Astrocyte (in vitro differentiated cells and primary cell): ENCODE measurements at regions not wholly inside any gene's neighbourhood (a gene's known extent, or its start where the extent isn't known, plus 50 kb on each side); places are given as distances from the start of the nearest gene placed in this dataset.

ENCODE experiments used
- DNase-seq: peaks from one replicate; pipeline ENCODE4 v3.0.0-alpha.2; 2010; ENCODE audit warnings: low read depth
- FAIRE-seq: peaks from 2 replicates; lab custom pipeline; 2011; peaks lifted over from hg19 to GRCh38; lab: Jason Lieb, UNC
- H2AFZ ChIP-seq: 2 replicates; pipeline ENCODE4 v1.6.0; 2012; ENCODE audit warnings: low read depth, low read length, inconsistent platforms
- H3K27ac ChIP-seq: 2 replicates; pipeline ENCODE4 v1.5.1; 2011; ENCODE audit warnings: low read depth, low read length, inconsistent platforms
- H3K27me3 ChIP-seq: 2 replicates; pipeline ENCODE4 v1.6.0; 2011; ENCODE audit warnings: low read length, inconsistent platforms; ENCODE audit not compliant: insufficient read depth
- H3K36me3 ChIP-seq: 2 replicates; pipeline ENCODE4 v1.5.1; 2011; ENCODE audit warnings: low read length, inconsistent platforms; ENCODE audit not compliant: insufficient read depth
- H3K4me1 ChIP-seq: 2 replicates; pipeline ENCODE4 v1.5.1; 2011; ENCODE audit warnings: low read length, inconsistent platforms; ENCODE audit not compliant: insufficient read depth
- H3K4me2 ChIP-seq: 2 replicates; pipeline ENCODE4 v1.6.0; 2012; ENCODE audit warnings: low read length, inconsistent platforms
- H3K4me3 ChIP-seq: 2 replicates; pipeline ENCODE4 v1.5.1; 2011; ENCODE audit warnings: low read depth, mild to moderate bottlenecking, low read length, inconsistent platforms; ENCODE audit not compliant: insufficient read depth
- H3K79me2 ChIP-seq: 2 replicates; pipeline ENCODE4 v1.6.0; 2012; ENCODE audit warnings: mild to moderate bottlenecking, low read length, inconsistent platforms; ENCODE audit not compliant: insufficient read depth
- H3K9ac ChIP-seq: 2 replicates; pipeline ENCODE4 v1.6.0; 2012; ENCODE audit warnings: mild to moderate bottlenecking, low read length, inconsistent platforms
- H3K9me3 ChIP-seq: 2 replicates; pipeline ENCODE4 v1.5.1; 2012; ENCODE audit warnings: low read depth, mild to moderate bottlenecking, low read length, inconsistent platforms; ENCODE audit not compliant: insufficient read depth
- H4K20me1 ChIP-seq: 2 replicates; pipeline ENCODE4 v1.6.0; 2012; ENCODE audit warnings: low read length, inconsistent platforms; ENCODE audit not compliant: insufficient read depth
- H3K27ac Mint-ChIP-seq: one replicate; pipeline ENCODE4 v1.8.0; 2021; ENCODE audit warnings: mild to moderate bottlenecking, mixed read lengths; ENCODE audit not compliant: unreplicated experiment
- H3K27me3 Mint-ChIP-seq: one replicate; pipeline ENCODE4 v1.8.0; 2021; ENCODE audit warnings: low read depth, mixed read lengths; ENCODE audit not compliant: unreplicated experiment
- H3K36me3 Mint-ChIP-seq: one replicate; pipeline ENCODE4 v1.8.0; 2021; ENCODE audit warnings: low read depth, mixed read lengths; ENCODE audit not compliant: unreplicated experiment
- H3K4me1 Mint-ChIP-seq: one replicate; pipeline ENCODE4 v1.8.0; 2021; ENCODE audit warnings: low read depth, mixed read lengths; ENCODE audit not compliant: unreplicated experiment
- H3K4me3 Mint-ChIP-seq: one replicate; pipeline ENCODE4 v1.8.0; 2021; ENCODE audit warnings: mild to moderate bottlenecking, moderate library complexity, mixed read lengths; ENCODE audit not compliant: unreplicated experiment
- H3K9me3 Mint-ChIP-seq: one replicate; pipeline ENCODE4 v1.8.0; 2021; ENCODE audit warnings: mild to moderate bottlenecking, mixed read lengths; ENCODE audit not compliant: unreplicated experiment
- CTCF ChIP-seq: IDR thresholded peaks from 2 replicates; pipeline ENCODE4 v1.5.1; 2011; ENCODE audit warnings: low read depth, mild to moderate bottlenecking, inconsistent platforms, low read length, moderate library complexity; ENCODE audit not compliant: insufficient read depth
- EZH2 ChIP-seq: IDR thresholded peaks from 2 replicates; pipeline ENCODE4 v1.6.1; 2012; ENCODE audit warnings: mild to moderate bottlenecking, low read length, inconsistent platforms; ENCODE audit not compliant: insufficient read depth

- Mint-ChIP-seq H3K27me3 (peaks cover 5% of the 10 kb centered on the region), H3K4me3 (no peak overlapping the region), H3K9me3 (no peaks in the 10 kb centered on the region), H3K36me3 (no peaks in the 10 kb centered on the region), H3K4me1 (no peaks in the 10 kb centered on the region), H3K27ac (no peak overlapping the region)
- no peak overlapping the region for H3K27ac ChIP-seq
- TF ChIP-seq EZH2 (no peak), CTCF (no peak)
- DNase-seq: no peak
- H3K79me2 ChIP-seq: no peaks in the 10 kb centered on the region
- H3K36me3 ChIP-seq: no peaks in the 10 kb centered on the region
- H3K9ac ChIP-seq: no peak overlapping the region
- no peaks in the 10 kb centered on the region for H4K20me1 ChIP-seq
- no peaks in the 10 kb centered on the region for H3K27me3 ChIP-seq
- no peak for FAIRE-seq
- no peak overlapping the region for H3K4me2 ChIP-seq
- H3K9me3 ChIP-seq: no peaks in the 10 kb centered on the region
- no peak overlapping the region for H2AFZ ChIP-seq
- H3K4me3 ChIP-seq: no peak overlapping the region
- no peaks in the 10 kb centered on the region for H3K4me1 ChIP-seq
Measured at GRCh38 chr2:18690342-18690741, 101.0 kb upstream of the NT5C1B start.

DNA sequence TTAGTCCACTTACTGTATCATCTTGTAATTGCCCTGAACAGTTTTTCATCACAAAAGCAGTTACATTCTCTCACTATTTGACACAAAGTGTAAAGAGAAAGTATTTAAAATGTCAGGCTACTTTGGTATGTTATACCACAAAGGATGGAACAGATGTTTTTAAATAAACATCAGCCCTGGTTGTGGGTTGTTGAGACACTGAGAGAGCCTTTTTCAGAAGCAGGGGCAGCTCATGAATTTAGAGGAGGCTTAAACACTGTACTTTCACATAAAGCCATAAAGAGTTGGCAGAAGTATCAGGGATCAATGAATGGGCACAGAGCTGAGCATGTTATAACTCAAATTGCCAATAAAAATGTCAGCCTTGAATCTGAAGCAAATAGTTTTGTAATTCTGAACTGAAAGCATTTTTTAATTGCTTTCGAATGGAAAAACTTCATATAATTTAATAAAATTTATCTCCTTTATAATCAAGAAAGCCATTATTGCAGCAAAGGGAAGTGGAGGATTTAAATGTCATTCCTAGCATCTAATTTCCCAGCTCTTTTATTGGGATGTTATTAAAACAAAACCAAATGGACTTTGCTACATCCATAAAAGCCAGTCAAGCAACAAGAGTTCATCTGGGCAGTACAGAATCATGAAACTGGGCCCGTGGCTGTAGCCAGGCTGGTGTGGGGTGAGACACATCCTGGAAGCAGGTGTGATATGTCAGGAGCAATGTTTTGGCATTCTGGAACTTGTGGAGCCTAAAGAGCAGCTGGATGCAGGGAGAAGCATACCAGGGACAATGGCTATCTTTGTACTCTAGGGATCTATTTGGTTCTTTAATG is 95.1 kb upstream of the NT5C1B start:
- H3K9me3 Mint-ChIP-seq: no peaks in the 10 kb centered on the region
- H3K4me1 Mint-ChIP-seq: no peaks in the 10 kb centered on the region
- no peak overlapping the region for H3K4me3 Mint-ChIP-seq
- Histone ChIP-seq H3K27ac (no peak overlapping the region), H3K4me3 (no peak overlapping the region), H4K20me1 (no peaks in the 10 kb centered on the region), H3K9me3 (no peaks in the 10 kb centered on the region), H3K4me1 (no peaks in the 10 kb centered on the region), H3K9ac (no peak overlapping the region), H3K79me2 (no peaks in the 10 kb centered on the region), H2AFZ (no peak overlapping the region), H3K36me3 (no peaks in the 10 kb centered on the region), H3K4me2 (no peak overlapping the region), H3K27me3 (no peaks in the 10 kb centered on the region)
- no peak overlapping the region for H3K27ac Mint-ChIP-seq
- no peak for FAIRE-seq
- peak; percentile 10 for DNase-seq
- no peaks in the 10 kb centered on the region for H3K36me3 Mint-ChIP-seq
- peaks cover 5% of the 10 kb centered on the region for H3K27me3 Mint-ChIP-seq
- TF ChIP-seq EZH2 (no peak), CTCF (no peak)

GRCh38 chr2:18682681-18683080 is 93.3 kb upstream of the NT5C1B start:
- DNase-seq: no peak
- no peaks in the 10 kb centered on the region for H3K4me1 Mint-ChIP-seq
- Histone ChIP-seq H3K4me1 (no peaks in the 10 kb centered on the region), H3K27me3 (no peaks in the 10 kb centered on the region), H3K36me3 (no peaks in the 10 kb centered on the region), H3K79me2 (no peaks in the 10 kb centered on the region), H2AFZ (no peak overlapping the region), H3K27ac (no peak overlapping the region), H4K20me1 (no peaks in the 10 kb centered on the region), H3K4me2 (no peak overlapping the region), H3K9ac (no peak overlapping the region), H3K9me3 (no peaks in the 10 kb centered on the region), H3K4me3 (no peak overlapping the region)
- H3K9me3 Mint-ChIP-seq: no peaks in the 10 kb centered on the region
- H3K4me3 Mint-ChIP-seq: no peak overlapping the region
- TF ChIP-seq CTCF (no peak), EZH2 (no peak)
- no peaks in the 10 kb centered on the region for H3K36me3 Mint-ChIP-seq
- H3K27ac Mint-ChIP-seq: no peak overlapping the region
- H3K27me3 Mint-ChIP-seq: no peaks in the 10 kb centered on the region
- FAIRE-seq: no peak
